ENCODE measurements at regions not wholly inside any gene's neighbourhood (a gene's known extent, or its start where the extent isn't known, plus 50 kb on each side); places are given as distances from the start of the nearest gene placed in this dataset.
"Not testable (repeated sequence)": the region's sequence is repeated elsewhere in the genome, so short reads cannot be mapped to it uniquely, and the experiment has no call there.

GRCh38 chr13:99729745-99730144, 228.5 kb downstream of the TM9SF2 start:
- H3K56ac ChIP-seq (ENCODE audit: insufficient read length, low read depth, low read length): no peak overlapping the region
- H2BK5ac ChIP-seq (ENCODE audit: insufficient read length, low read length): no peak overlapping the region
- no peaks in the 10 kb centered on the region; the same call in 1 of the 2 replicates for H3K27me3 Mint-ChIP-seq (ENCODE audit: low read depth)
- no peaks in the 10 kb centered on the region for H3K79me1 ChIP-seq (ENCODE audit: insufficient read depth, low read depth, low read length, poor library complexity, severe bottlenecking)
- no peaks in the 10 kb centered on the region for H4K20me1 ChIP-seq (ENCODE audit: control insufficient read depth, insufficient read depth, insufficient read length)
- H3K27ac ChIP-seq (ENCODE audit: insufficient read length, low read depth, low read length): no peak overlapping the region
- no peak overlapping the region for H3K4ac ChIP-seq (ENCODE audit: low read depth, low read length)
- H3K4me3 Mint-ChIP-seq: no peak overlapping the region
- no peak overlapping the region for H2BK12ac ChIP-seq (ENCODE audit: insufficient read length, low read depth, low read length)
- H3T11ph ChIP-seq (ENCODE audit: low read length): no peak overlapping the region
- H3K9me3 Mint-ChIP-seq: no peaks in the 10 kb centered on the region
- H2BK15ac ChIP-seq (ENCODE audit: low read depth, low read length): no peak overlapping the region
- H3K36me3 Mint-ChIP-seq (ENCODE audit: insufficient read depth in 1 of 3, low read depth in 3 of 3): peaks cover 0 to 4% (median 0%) of the 10 kb centered on the region in 3 experiments; a peak in 2 of 7 replicates
- no CpG with 5 or more reads among the region's 16 CpGs for WGBS (ENCODE audit: extremely low coverage, insufficient read length, low lambda C conversion rate)
- H3K27ac Mint-ChIP-seq: peak overlapping the region in 2 of 3 experiments; percentile 38 to 62; a peak in 1 of 7 replicates
- H3K9ac ChIP-seq (ENCODE audit: extremely low read depth, insufficient read length, low read length): no peak overlapping the region
- H3K23ac ChIP-seq (ENCODE audit: insufficient read length, low read depth, low read length): no peak overlapping the region
- H4K5ac ChIP-seq (ENCODE audit: insufficient read length, low read depth, low read length): no peak overlapping the region
- H3K14ac ChIP-seq (ENCODE audit: insufficient read depth, low read length): no peak overlapping the region
- H3K79me2 ChIP-seq (ENCODE audit: insufficient read depth, low read length): no peaks in the 10 kb centered on the region
- H2AFZ ChIP-seq (ENCODE audit: low read length): no peak overlapping the region
- H3K4me1 Mint-ChIP-seq: peaks cover 59 to 74% of the 10 kb centered on the region in 2 experiments
- no peak overlapping the region for H3K18ac ChIP-seq (ENCODE audit: insufficient read length, low read depth, low read length)
- H3K4me2 ChIP-seq (ENCODE audit: insufficient read depth, insufficient read length, low read length): no peak overlapping the region
- no peak overlapping the region for H2AK5ac ChIP-seq (ENCODE audit: insufficient read length, low read length)
- no peak overlapping the region for H2BK20ac ChIP-seq (ENCODE audit: low read depth, low read length, poor library complexity, severe bottlenecking)
- H3K23me2 ChIP-seq (ENCODE audit: insufficient read length, low read depth, low read length, poor library complexity, severe bottlenecking): no peaks in the 10 kb centered on the region
- no peak overlapping the region for H2BK120ac ChIP-seq (ENCODE audit: low read depth, low read length, poor library complexity, severe bottlenecking)
- no peak overlapping the region for H4K91ac ChIP-seq (ENCODE audit: insufficient read length, low read depth, low read length)
- no peak for TF ChIP-seq CTCF (conservative IDR thresholded peaks at IDR 0.05)
- H3K27me3 ChIP-seq (ENCODE audit: insufficient read depth, low read length): no peaks in the 10 kb centered on the region
- DNase-seq: no peak
- no peaks in the 10 kb centered on the region for H3K9me3 ChIP-seq (ENCODE audit: control insufficient read depth, low read depth, low read length)
- H4K8ac ChIP-seq (replicated peaks; ENCODE audit: insufficient read length, low read depth, low read length): no peak overlapping the region
- H3K4me1 ChIP-seq (ENCODE audit: insufficient read depth, low read length): peaks cover 19% of the 10 kb centered on the region; the same call in 1 of the 2 replicates

GRCh38 chr13:99727651-99728050, 226.4 kb downstream of the TM9SF2 start:
- H3K14ac ChIP-seq (ENCODE audit: insufficient read depth, low read length); H2BK5ac ChIP-seq (ENCODE audit: insufficient read length, low read length); H2BK12ac ChIP-seq (ENCODE audit: insufficient read length, low read depth, low read length); H3K56ac ChIP-seq (ENCODE audit: insufficient read length, low read depth, low read length); H4K8ac ChIP-seq (replicated peaks; ENCODE audit: insufficient read length, low read depth, low read length); H3K27ac ChIP-seq (ENCODE audit: insufficient read length, low read depth, low read length); H2AK5ac ChIP-seq (ENCODE audit: insufficient read length, low read length); H3K79me2 ChIP-seq (ENCODE audit: insufficient read depth, low read length); H2AFZ ChIP-seq (ENCODE audit: low read length); H4K20me1 ChIP-seq (ENCODE audit: control insufficient read depth, insufficient read depth, insufficient read length); H2BK120ac ChIP-seq (ENCODE audit: low read depth, low read length, poor library complexity, severe bottlenecking); H3K23ac ChIP-seq (ENCODE audit: insufficient read length, low read depth, low read length); H4K5ac ChIP-seq (ENCODE audit: insufficient read length, low read depth, low read length); H2BK20ac ChIP-seq (ENCODE audit: low read depth, low read length, poor library complexity, severe bottlenecking); H2BK15ac ChIP-seq (ENCODE audit: low read depth, low read length); H3K4me3 Mint-ChIP-seq; H3K9ac ChIP-seq (ENCODE audit: extremely low read depth, insufficient read length, low read length); H3K9me3 Mint-ChIP-seq; H3K27me3 ChIP-seq (ENCODE audit: insufficient read depth, low read length); H3K4me2 ChIP-seq (ENCODE audit: insufficient read depth, insufficient read length, low read length); H3K27me3 Mint-ChIP-seq (ENCODE audit: low read depth); H3K79me1 ChIP-seq (ENCODE audit: insufficient read depth, low read depth, low read length, poor library complexity, severe bottlenecking); H3K9me3 ChIP-seq (ENCODE audit: control insufficient read depth, low read depth, low read length); H3K36me3 Mint-ChIP-seq (ENCODE audit: insufficient read depth in 1 of 3, low read depth in 3 of 3); H3K23me2 ChIP-seq (ENCODE audit: insufficient read length, low read depth, low read length, poor library complexity, severe bottlenecking); H3K4ac ChIP-seq (ENCODE audit: low read depth, low read length); H4K91ac ChIP-seq (ENCODE audit: insufficient read length, low read depth, low read length); H3T11ph ChIP-seq (ENCODE audit: low read length); H3K18ac ChIP-seq (ENCODE audit: insufficient read length, low read depth, low read length): not testable (repeated sequence)
- peaks cover 61 to 74% of the 10 kb centered on the region in 2 experiments for H3K4me1 Mint-ChIP-seq
- peak; percentile 11 for DNase-seq
- peaks cover 17% of the 10 kb centered on the region; the same call in 1 of the 2 replicates for H3K4me1 ChIP-seq (ENCODE audit: insufficient read depth, low read length)
- WGBS (ENCODE audit: extremely low coverage, insufficient read length, low lambda C conversion rate): no CpG with 5 or more reads among the region's 6 CpGs
- H3K27ac Mint-ChIP-seq: peak overlapping the region in 2 of 3 experiments; percentile 79 to 89; a peak in 4 of 7 replicates

Data from H9 (cell line).